ENCODE measurements at regions not wholly inside any gene's neighbourhood (a gene's known extent, or its start where the extent isn't known, plus 50 kb on each side); places are given as distances from the start of the nearest gene placed in this dataset.

- peak; percentile 23 for DNase-seq (ENCODE audit: low spot score)
These were observed 118.4 kb upstream of the CHRM3 start for GRCh38 chr1:239268007-239268406.

GRCh38 chr1:239263801-239264200 lies 122.6 kb upstream of the CHRM3 start:
- no peak for DNase-seq (ENCODE audit: low spot score)

- DNase-seq (ENCODE audit: low spot score), result no peak
These were observed 123.8 kb upstream of the CHRM3 start for GRCh38 chr1:239262538-239262937.

DNA sequence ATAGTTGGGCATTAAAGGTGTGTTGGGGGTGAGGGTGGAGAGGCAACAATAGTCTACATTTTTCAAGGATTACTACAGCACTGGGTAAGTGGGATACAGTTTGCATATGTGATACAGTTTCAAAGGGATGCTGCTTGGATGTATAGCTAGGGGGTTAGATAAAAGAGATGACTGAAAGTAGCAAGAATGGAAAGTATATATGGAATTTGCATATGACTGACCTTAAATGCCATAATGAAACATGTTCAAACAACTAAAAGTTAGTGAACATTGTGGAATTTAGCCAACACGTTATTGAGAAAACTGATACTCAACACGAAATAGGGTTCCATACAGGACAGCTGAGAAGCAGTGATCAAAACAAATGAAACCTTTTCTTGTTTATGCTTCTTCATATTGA lies 124.8 kb upstream of the CHRM3 start:
- DNase-seq (ENCODE audit: low spot score), result no peak

- DNase-seq (ENCODE audit: low spot score), result no peak
These were observed 125.5 kb upstream of the CHRM3 start for GRCh38 chr1:239260842-239261241.

GRCh38 chr1:239255628-239256160 lies 130.7 kb upstream of the CHRM3 start:
- no peak for DNase-seq (ENCODE audit: low spot score)

GRCh38 chr1:239254999-239255398 lies 131.4 kb upstream of the CHRM3 start:
- no peak for DNase-seq (ENCODE audit: low spot score)

GRCh38 chr1:239253032-239253431 lies 133.3 kb upstream of the CHRM3 start:
- DNase-seq (ENCODE audit: low spot score), result no peak

DNA sequence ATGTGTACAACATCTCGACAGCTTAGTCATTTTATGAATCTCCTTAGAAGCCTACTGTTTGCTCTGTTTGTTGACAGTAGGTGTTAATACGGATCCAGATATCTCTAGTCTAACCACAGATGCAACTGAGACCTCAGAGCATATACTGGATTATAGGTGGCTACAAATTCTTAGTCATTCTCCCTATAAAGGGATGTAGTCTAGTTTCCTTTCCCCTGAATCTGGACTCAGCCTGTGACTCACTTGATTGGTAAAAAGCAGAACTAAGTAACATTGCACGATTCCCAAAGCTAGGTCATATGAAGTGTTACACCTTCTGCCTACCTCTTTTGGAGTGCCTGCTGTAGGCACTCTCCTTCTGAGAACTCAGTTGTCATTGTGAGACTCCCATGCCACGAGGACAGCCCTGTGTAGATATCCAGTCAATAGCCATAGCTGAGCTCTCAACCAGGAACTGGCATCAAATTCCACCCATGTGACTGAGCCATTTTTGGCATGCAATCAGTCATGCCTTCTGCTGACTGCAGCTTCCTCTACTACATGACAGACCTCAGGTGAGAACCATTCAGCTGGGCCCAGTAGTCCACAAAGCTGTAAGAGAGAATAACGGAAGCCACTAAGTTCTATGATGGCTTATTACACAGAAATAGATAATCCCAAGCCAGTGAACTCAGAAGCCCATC lies 135.9 kb upstream of the CHRM3 start:
- DNase-seq (ENCODE audit: low spot score), result no peak

DNA sequence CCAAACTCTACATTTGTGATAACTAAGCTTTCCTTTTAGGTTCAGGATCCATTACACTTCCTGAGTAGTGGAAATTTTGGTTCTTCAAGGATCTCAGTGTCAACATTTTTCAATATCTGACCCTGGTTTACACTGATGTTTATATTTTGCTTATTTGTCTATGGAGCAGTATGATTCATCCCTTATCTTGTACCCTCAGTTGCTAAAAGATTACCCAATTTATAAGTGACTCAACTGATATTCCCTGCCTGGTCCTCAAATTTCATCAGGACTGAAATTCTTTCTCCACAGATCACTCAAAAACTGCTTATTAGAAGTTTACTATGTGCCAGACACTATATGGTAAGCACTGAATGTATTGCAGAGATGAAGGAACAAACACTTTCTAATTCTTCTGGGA lies 139.1 kb upstream of the CHRM3 start:
- no peak for DNase-seq (ENCODE audit: low spot score)

GRCh38 chr1:239244084-239244483 lies 142.3 kb upstream of the CHRM3 start:
- no peak for DNase-seq (ENCODE audit: low spot score)

DNA sequence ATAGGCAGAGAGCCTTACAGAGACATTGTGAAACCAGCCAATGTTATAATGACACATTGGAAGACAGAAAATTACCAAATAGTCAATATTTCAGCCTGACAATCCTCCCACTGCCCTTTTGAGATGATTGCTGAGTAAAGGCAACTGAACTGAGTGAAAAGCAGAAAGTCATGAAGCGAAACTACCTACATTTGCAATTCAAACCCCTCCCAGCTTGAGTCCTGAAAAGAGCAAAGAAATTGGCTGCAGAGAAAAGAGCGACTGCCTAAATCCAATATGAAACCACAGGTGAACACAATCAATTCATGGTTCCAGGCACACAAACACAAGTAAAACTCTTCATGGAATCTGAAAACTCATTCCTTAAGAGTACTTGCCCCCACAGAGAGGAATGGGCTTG lies 143.4 kb upstream of the CHRM3 start:
- DNase-seq (ENCODE audit: low spot score), result no peak

DNA sequence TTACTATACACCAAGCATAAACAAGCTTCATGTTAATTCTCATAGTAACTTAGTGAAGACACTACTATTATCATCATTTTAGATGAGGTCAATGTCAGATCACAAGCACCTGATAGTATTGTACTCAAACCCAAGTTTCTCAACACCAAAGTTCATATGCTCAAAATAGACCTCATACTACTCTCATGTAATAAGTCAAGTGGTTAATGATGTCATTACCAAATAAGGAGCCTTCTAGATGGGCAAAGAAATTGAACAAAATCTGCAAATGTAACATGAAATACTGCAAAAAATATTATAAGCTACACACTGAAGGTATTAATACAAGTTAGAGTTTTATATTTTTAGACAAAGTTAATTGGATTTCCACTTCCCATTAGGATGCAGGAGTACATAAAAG lies 144.0 kb upstream of the CHRM3 start:
- no peak for DNase-seq (ENCODE audit: low spot score)

DNA sequence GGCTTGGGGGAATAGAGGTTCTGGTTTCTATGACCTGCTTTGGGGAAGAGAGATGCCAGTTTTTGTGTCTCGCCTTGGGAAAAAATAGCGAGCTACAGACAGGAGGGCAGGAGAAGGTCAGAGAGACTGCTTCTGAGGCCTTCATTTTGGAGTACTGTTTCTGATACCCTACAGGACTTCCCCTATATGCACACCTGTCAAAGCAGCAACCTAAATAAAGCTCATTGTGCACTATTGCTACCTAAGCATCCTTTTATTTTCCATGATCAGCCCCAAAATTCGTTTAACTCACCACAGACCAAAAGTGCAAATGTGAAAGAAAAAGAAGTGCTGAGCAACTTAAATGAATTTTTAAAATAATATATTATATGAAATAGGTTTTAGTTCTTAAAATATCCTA lies 145.6 kb upstream of the CHRM3 start:
- no peak for DNase-seq (ENCODE audit: low spot score)

DNA sequence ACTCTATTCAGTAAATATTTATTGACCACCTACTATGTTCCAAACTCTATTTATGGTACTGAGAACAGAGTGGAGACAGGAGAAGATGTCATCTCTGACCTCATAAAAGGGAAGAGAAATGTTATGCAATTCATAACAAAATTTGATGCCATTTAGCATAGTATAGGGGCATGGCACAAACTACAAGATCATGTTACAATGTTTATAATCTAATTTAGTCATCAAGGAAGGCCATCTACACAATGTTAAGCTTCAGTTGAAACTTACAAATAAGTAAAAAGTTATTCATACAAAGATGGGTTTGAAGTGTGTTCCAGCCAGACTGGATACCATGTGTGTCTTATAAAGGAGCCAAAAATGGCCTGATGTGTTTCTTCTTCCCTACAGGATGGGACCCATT lies 146.8 kb upstream of the CHRM3 start:
- DNase-seq (ENCODE audit: low spot score), result no peak

DNA sequence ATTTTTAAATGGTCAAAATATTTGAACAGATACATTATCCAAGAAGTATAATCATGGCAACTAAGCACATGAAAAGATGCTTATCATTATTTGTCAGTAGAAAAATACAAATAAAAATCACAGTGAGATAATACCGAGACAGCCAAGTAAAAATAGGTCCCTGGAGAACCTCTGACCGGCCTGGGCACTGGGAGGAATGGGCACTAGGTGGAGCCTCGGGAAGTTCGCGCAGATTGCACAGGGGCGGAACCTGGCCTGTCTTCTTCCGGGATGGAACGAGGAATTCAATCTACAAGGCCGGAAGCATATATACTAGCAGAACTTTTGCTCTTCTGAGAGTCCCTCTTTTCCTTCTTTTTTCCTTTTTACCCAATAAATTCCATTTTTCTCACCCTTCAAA lies 148.5 kb upstream of the CHRM3 start:
- no peak for DNase-seq (ENCODE audit: low spot score)

DNA sequence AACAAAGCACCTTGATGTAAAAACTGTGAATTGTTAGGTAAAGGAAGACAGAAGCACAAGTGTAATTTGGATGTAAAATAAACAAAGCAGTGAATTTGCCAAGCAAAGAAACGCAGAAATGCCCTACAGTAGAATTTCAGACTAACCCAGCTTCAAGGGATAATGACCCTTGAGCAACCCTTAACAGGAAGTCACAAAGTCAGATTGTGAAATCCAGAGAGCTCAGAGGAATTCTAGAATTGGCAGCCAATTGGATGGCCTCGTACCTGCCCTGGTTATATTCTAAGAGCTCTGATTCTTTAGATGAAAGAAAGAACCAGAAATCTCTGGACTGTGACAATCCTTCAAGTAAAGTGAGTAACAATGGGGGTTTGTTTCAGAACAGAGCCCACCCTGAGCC lies 152.7 kb upstream of the CHRM3 start:
- DNase-seq (ENCODE audit: low spot score), result no peak

DNA sequence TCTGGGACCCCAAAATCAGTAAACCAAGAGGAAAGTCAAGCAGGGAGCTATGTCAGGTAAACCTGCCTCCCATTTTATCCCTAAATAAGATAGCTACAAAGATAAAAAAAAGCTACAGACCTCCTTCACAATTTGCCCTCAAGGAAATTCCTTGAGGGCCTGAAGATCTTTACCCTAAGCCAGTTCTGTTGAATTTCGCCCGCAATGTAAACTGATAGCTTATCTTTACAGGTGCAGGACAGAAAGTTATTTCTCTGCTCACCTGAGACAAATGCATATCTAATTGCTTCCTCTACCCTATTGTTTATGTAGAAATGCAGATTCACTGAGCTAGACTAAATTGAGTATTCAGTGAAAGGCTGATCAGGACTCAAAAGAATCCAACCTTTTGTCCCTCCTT lies 153.4 kb upstream of the CHRM3 start:
- DNase-seq (ENCODE audit: low spot score), result no peak

- DNase-seq (ENCODE audit: low spot score), result no peak
These were observed 157.9 kb upstream of the CHRM3 start for GRCh38 chr1:239228451-239228850.

GRCh38 chr1:239225396-239225795 lies 161.0 kb upstream of the CHRM3 start:
- DNase-seq (ENCODE audit: low spot score), result no peak

GRCh38 chr1:239224100-239224499 lies 162.3 kb upstream of the CHRM3 start:
- no peak for DNase-seq (ENCODE audit: low spot score)

DNA sequence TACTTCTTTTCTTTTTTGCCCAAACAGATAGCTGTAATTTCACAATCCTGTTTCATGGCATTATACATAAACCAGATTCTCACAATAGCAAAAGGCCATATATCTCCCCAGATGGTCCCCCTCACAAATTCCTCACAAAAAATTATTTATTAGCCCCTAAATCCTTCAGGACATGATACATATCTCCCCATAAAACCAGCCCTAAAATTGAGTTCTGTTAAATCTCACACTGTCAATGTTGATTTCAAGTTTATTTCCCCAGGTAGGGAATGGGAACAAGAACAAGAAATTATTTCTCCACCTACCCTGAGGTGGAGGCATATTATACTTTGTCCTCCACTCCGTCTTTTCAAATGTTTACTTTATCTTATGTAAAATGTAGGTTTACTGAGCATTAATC lies 163.4 kb upstream of the CHRM3 start:
- DNase-seq (ENCODE audit: low spot score), result peak; percentile 7

GRCh38 chr1:239221656-239222055 lies 164.7 kb upstream of the CHRM3 start:
- no peak for DNase-seq (ENCODE audit: low spot score)

DNA sequence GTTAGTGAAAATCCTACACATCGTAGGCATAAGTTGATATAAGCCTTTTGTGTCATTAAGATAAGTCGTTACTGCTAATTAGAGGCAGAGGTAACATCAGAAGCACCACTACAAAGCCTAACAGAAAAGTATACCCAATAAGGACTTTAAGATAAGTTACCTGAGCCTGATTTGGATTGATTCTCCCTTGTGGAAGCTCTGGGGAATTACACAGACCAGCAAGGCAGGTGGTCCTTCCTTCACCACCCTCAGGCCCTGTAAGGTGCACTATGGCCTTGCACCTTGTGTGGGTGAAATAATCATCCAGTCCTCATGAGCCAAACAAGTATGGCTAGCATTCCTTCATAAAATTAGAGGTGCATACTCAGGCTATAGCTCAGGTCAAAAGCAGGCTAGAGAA lies 166.7 kb upstream of the CHRM3 start:
- no peak for DNase-seq (ENCODE audit: low spot score)
